ENCODE measurements at regions not wholly inside any gene's neighbourhood (a gene's known extent, or its start where the extent isn't known, plus 50 kb on each side); places are given as distances from the start of the nearest gene placed in this dataset.

GRCh38 chr10:54854843-54855242 is 53.8 kb upstream of the PCDH15 start:
- no peak for DNase-seq (ENCODE audit: low read depth)
- H3K4me3 ChIP-seq (ENCODE audit: low read length), result no peak overlapping the region
- TF ChIP-seq CTCF (IDR thresholded peaks at IDR 0.05; ENCODE audit: insufficient read depth, low read depth, low read length, missing control alignments), result no peak

DNA sequence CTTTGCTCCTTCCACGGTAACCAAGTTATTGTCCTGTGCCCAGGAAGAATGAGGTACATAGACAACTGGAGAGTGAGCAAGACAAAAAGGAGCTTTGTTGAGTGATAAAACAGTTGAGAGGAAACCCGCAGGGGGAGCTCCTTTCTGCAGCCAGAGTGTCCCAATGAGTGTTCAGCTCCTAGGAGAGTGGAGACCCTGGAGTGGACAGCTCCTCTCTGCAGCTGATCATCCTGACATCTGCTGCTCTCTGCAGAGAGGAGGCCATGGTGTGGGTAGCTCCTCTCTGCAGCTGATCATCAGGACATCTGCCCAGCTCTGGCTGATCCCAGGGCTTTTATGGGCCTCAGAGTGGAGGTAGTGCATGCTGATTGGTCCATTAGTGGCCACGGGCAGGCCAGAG is 53.4 kb upstream of the PCDH15 start:
- no peak for DNase-seq (ENCODE audit: low read depth)
- TF ChIP-seq CTCF (IDR thresholded peaks at IDR 0.05; ENCODE audit: insufficient read depth, low read depth, low read length, missing control alignments), result no peak
- no peak overlapping the region for H3K4me3 ChIP-seq (ENCODE audit: low read length)

- DNase-seq (ENCODE audit: low read depth), result no peak
Observed at GRCh38 chr10:54853883-54854282, 52.9 kb upstream of the PCDH15 start.

More at GRCh38 chr10:54853883-54854282, 52.9 kb upstream of the PCDH15 start:
- no peak overlapping the region for H3K4me3 ChIP-seq (ENCODE audit: low read length)
- no peak for TF ChIP-seq CTCF (IDR thresholded peaks at IDR 0.05; ENCODE audit: insufficient read depth, low read depth, low read length, missing control alignments)

All from epithelial cell of esophagus (primary cell).